HepG2 (cell line): ENCODE measurements at regions not wholly inside any gene's neighbourhood (a gene's known extent, or its start where the extent isn't known, plus 50 kb on each side); places are given as distances from the start of the nearest gene placed in this dataset.

ENCODE experiments used
- EP300 ChIP-seq, 3 experiments: sonication (generic) in 1 of 3; formaldehyde crosslinking in 1 of 3; IDR thresholded peaks; 2 replicates each; pipeline versions ENCODE4 v1.5.1 to v1.6.1; 2011 to 2020; ENCODE audit warnings: low read depth in 2 of 3, low read length in 2 of 3, borderline replicate concordance in 1 of 3, improper control_type of control experiment in 1 of 3, mild to moderate bottlenecking in 1 of 3, missing genetic modification reagents in 1 of 3, moderate library complexity in 1 of 3
- HNRNPLL ChIP-seq: fragments of 200-400 bp; formaldehyde crosslinking; IDR thresholded peaks from 2 replicates; pipeline ENCODE4 v1.6.1; 2017; ENCODE audit warnings: mild to moderate bottlenecking, low read depth, low read length; ENCODE audit not compliant: poor library complexity, severe bottlenecking
- KDM4B ChIP-seq: sonication (generic); formaldehyde crosslinking; IDR thresholded peaks from 2 replicates; pipeline ENCODE4 v1.4.0; 2020; ENCODE audit warnings: missing genetic modification reagents
- NONO ChIP-seq, 2 experiments: fragments of 450-650 bp in 1 of 2; sonication (generic) in 1 of 2; formaldehyde crosslinking in 1 of 2; IDR thresholded peaks in 1 of 2; conservative IDR thresholded peaks in 1 of 2; 2 replicates each; pipeline versions ENCODE4 v1.6.1 to v1.8.0; 2017 to 2022; ENCODE audit warnings: mild to moderate bottlenecking in 1 of 2, missing genetic modification reagents in 1 of 2, moderate library complexity in 1 of 2
- NR3C1 ChIP-seq: sonication (generic); formaldehyde crosslinking; IDR thresholded peaks from 2 replicates; pipeline ENCODE4 v1.4.0; 2020; ENCODE audit warnings: missing genetic modification reagents
- PAX8 ChIP-seq: sonication (generic); formaldehyde crosslinking; IDR thresholded peaks from 2 replicates; pipeline ENCODE4 v1.8.0; 2022; ENCODE audit warnings: mild to moderate bottlenecking, missing genetic modification reagents, borderline replicate concordance
- TFDP2 ChIP-seq: sonication (generic); formaldehyde crosslinking; IDR thresholded peaks from 2 replicates; pipeline ENCODE4 v1.4.0; 2020; ENCODE audit warnings: missing genetic modification reagents
- ZFP36 ChIP-seq: fragments of 150-350 bp; IDR thresholded peaks from 2 replicates; pipeline ENCODE4 v1.6.1; 2018; ENCODE audit warnings: borderline replicate concordance, low read length, low read depth; ENCODE audit not compliant: partially characterized antibody
- ZNF468 ChIP-seq: sonication (generic); formaldehyde crosslinking; IDR thresholded peaks from 2 replicates; pipeline ENCODE4 v1.8.0; 2022; ENCODE audit warnings: mild to moderate bottlenecking, moderate library complexity, missing genetic modification reagents
- TF ChIP-seq, protein P1 (sequence below): sonication (generic); formaldehyde crosslinking; IDR thresholded peaks from 2 replicates; pipeline ENCODE4 v1.8.1; 2022; ENCODE audit warnings: mild to moderate bottlenecking, missing genetic modification reagents

GRCh38 chr20:57061051-57061900, 205.2 kb downstream of the BMP7 start:
- TF ChIP-seq EP300 (IDR thresholded peaks at IDR 0.05; ENCODE audit: low read depth in 2 of 2, low read length in 2 of 2) (no peak), EP300 (CRISPR knock-in tag; IDR thresholded peaks at IDR 0.05; ENCODE audit: borderline replicate concordance) (no peak), NONO (IDR thresholded peaks at IDR 0.05) (no peak), NONO (CRISPR knock-in tag; conservative IDR thresholded peaks at IDR 0.05) (no peak), TFDP2 (CRISPR knock-in tag) (no peak), HNRNPLL (no peak), NR3C1 (CRISPR knock-in tag) (no peak), ZFP36 (no peak), PAX8 (CRISPR knock-in tag) (no peak), KDM4B (CRISPR knock-in tag) (no peak), ZNF468 (CRISPR knock-in tag) (no peak)
- TF ChIP-seq, protein P1, sequence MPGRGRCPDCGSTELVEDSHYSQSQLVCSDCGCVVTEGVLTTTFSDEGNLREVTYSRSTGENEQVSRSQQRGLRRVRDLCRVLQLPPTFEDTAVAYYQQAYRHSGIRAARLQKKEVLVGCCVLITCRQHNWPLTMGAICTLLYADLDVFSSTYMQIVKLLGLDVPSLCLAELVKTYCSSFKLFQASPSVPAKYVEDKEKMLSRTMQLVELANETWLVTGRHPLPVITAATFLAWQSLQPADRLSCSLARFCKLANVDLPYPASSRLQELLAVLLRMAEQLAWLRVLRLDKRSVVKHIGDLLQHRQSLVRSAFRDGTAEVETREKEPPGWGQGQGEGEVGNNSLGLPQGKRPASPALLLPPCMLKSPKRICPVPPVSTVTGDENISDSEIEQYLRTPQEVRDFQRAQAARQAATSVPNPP (CRISPR knock-in tag): no peak
